ENCODE measurements at regions not wholly inside any gene's neighbourhood (a gene's known extent, or its start where the extent isn't known, plus 50 kb on each side); places are given as distances from the start of the nearest gene placed in this dataset.
A peak's percentile ranks its signal among the peaks of the same experiment; 100 is the strongest.

- no peak overlapping the region for H3K27ac ChIP-seq
- peaks cover 0 to 3% (median 0%) of the 10 kb centered on the region in 4 donors for H3K4me1 ChIP-seq
- H3K36me3 ChIP-seq, result no peaks in the 10 kb centered on the region
- DNase-seq, result no peak
- 79 to 89% (median 83%) methylated on average over 8 to 10 of the region's 10 CpGs for WGBS, 5 donors
- no peaks in the 10 kb centered on the region for H3K9me3 ChIP-seq
- TF ChIP-seq POLR2AphosphoS5 (IDR thresholded peaks at IDR 0.05) (no peak), POLR2A (IDR thresholded peaks at IDR 0.05) (no peak), CTCF (IDR thresholded peaks at IDR 0.05) (no peak), EP300 (IDR thresholded peaks at IDR 0.05) (no peak)
- intact Hi-C loops (cut with DNase I; ENCODE audit: low total_unique reads), result no loop called here
- no peak overlapping the region for H3K4me3 ChIP-seq
- H3K27me3 ChIP-seq, result no peaks in the 10 kb centered on the region
Measured at GRCh38 chr2:9780368-9781130, 62.7 kb upstream of the TAF1B start.

GRCh38 chr2:9781252-9781651 lies 62.0 kb upstream of the TAF1B start:
- Histone ChIP-seq H3K4me1 (peaks cover 0 to 3% (median 0%) of the 10 kb centered on the region in 4 donors), H3K36me3 (no peaks in the 10 kb centered on the region), H3K4me3 (no peak overlapping the region), H3K27ac (no peak overlapping the region), H3K27me3 (no peaks in the 10 kb centered on the region), H3K9me3 (no peaks in the 10 kb centered on the region)
- no peak for DNase-seq
- intact Hi-C loops (cut with DNase I; ENCODE audit: low total_unique reads), result no loop called here
- WGBS, 5 donors, result 79 to 96% (median 88%) methylated on average over 8 to 9 of the region's 9 CpGs
- TF ChIP-seq POLR2A (IDR thresholded peaks at IDR 0.05) (no peak), POLR2AphosphoS5 (IDR thresholded peaks at IDR 0.05) (no peak), EP300 (IDR thresholded peaks at IDR 0.05) (no peak), CTCF (IDR thresholded peaks at IDR 0.05) (no peak)

- Histone ChIP-seq H3K4me1 (peaks cover 0 to 3% (median 0%) of the 10 kb centered on the region in 4 donors), H3K27ac (no peak overlapping the region), H3K9me3 (no peaks in the 10 kb centered on the region), H3K4me3 (no peak overlapping the region), H3K27me3 (no peaks in the 10 kb centered on the region), H3K36me3 (no peaks in the 10 kb centered on the region)
- peak in 1 of 2 donors; percentile 87 for DNase-seq
- WGBS, 5 donors, result 38 to 52% (median 43%) methylated on average over 7 to 8 of the region's 8 CpGs
- no peak for TF ChIP-seq POLR2AphosphoS5 (IDR thresholded peaks at IDR 0.05)
- intact Hi-C loops (cut with DNase I; ENCODE audit: low total_unique reads), result no loop called here
Measured at GRCh38 chr2:9782197-9782719, 61.0 kb upstream of the TAF1B start.

GRCh38 chr2:9789371-9789770 lies 53.9 kb upstream of the TAF1B start:
- H3K4me1 ChIP-seq, result no peaks in the 10 kb centered on the region
- WGBS, 5 donors, result 91 to 98% (median 95%) methylated on average over 10 of the region's 10 CpGs
- intact Hi-C loops (cut with DNase I; ENCODE audit: low total_unique reads), result no loop called here
- no peak for DNase-seq
- TF ChIP-seq CTCF (IDR thresholded peaks at IDR 0.05) (no peak), POLR2AphosphoS5 (IDR thresholded peaks at IDR 0.05) (no peak), POLR2A (IDR thresholded peaks at IDR 0.05) (no peak), EP300 (IDR thresholded peaks at IDR 0.05) (no peak)
- no peaks in the 10 kb centered on the region for H3K27me3 ChIP-seq
- peaks cover 0 to 9% (median 3%) of the 10 kb centered on the region in 4 donors for H3K9me3 ChIP-seq
- H3K27ac ChIP-seq, result no peak overlapping the region
- H3K4me3 ChIP-seq, result no peak overlapping the region
- H3K36me3 ChIP-seq, result no peaks in the 10 kb centered on the region

- Histone ChIP-seq H3K36me3 (no peaks in the 10 kb centered on the region), H3K4me3 (no peak overlapping the region), H3K4me1 (no peaks in the 10 kb centered on the region), H3K27me3 (no peaks in the 10 kb centered on the region), H3K27ac (no peak overlapping the region), H3K9me3 (peaks cover 0 to 9% (median 3%) of the 10 kb centered on the region in 4 donors)
- no peak for DNase-seq
- 90 to 96% (median 93%) methylated on average over 8 of the region's 8 CpGs for WGBS, 5 donors
- TF ChIP-seq POLR2AphosphoS5 (IDR thresholded peaks at IDR 0.05), result no peak
- no peak for TF ChIP-seq POLR2A (IDR thresholded peaks at IDR 0.05)
- no peak for TF ChIP-seq CTCF (IDR thresholded peaks at IDR 0.05)
- TF ChIP-seq EP300 (IDR thresholded peaks at IDR 0.05), result no peak
- intact Hi-C loops (cut with DNase I; ENCODE audit: low total_unique reads), result no loop called here
Measured at GRCh38 chr2:9790702-9791225, 52.5 kb upstream of the TAF1B start.

All from stomach (tissue), 8 donors.